KBM-7 (cell line): ENCODE measurements at regions not wholly inside any gene's neighbourhood (a gene's known extent, or its start where the extent isn't known, plus 50 kb on each side); places are given as distances from the start of the nearest gene placed in this dataset.
"Not testable (repeated sequence)": the region's sequence is repeated elsewhere in the genome, so short reads cannot be mapped to it uniquely, and the experiment has no call there.

Experiments
- DNase-seq: peaks from one replicate; pipeline ENCODE4 v3.0.0-alpha.2; 2015
- in situ Hi-C: fragments of 300-500 bp; cut with MboI; formaldehyde crosslinking; loops from 2 replicates; pipeline ENCODE4 v1.14.3; 2020; ENCODE audit warnings: low sequenced_read_pairs, low pct_unique_long_range_greater_than_20kb, mixed read lengths

DNA sequence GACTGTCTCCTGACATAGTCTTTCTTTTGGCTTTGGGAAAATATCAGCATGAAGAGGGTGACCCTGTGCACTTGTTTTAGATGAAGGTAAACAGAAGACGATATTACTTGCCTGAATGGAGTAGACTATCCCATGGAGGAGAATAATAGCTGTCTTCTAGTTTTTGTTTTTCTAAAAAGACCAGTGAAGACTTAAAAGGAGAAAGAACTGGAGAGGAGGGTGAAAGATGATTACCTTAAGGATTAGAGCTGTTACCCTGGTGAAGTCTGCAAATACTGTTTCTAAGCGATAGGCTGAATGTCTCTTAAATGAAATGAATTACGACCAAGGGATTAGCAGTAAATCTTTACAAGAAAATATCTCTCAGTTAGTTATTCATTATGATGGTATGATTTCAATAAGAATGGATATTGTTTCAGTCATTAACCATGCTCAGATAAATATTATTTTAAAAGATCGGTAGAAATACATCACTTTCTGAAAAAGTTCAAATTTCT is 255.6 kb upstream of the FERD3L start:
- DNase-seq = no peak
- in situ Hi-C loops = no loop called here

DNA sequence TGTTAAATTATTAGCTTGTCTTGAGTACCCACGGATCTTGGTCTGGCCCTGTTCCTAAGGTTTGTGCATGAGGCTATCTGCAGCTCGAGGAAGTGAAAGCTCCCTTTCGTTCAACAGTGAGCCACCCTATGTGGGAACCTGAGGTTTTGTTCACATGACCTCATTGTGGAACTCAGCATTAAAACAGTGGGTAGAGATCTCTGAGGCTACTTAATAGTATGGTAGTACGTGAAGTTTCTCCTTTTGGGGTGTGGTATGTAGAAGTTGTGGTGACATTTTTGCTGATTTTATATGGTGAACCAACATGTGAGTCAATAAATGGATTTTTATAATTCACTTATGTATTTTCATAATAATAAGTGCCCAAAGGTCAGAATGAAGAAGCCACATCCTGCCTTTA is 252.7 kb upstream of the FERD3L start:
- in situ Hi-C loops = no loop called here
- DNase-seq = no peak

DNA sequence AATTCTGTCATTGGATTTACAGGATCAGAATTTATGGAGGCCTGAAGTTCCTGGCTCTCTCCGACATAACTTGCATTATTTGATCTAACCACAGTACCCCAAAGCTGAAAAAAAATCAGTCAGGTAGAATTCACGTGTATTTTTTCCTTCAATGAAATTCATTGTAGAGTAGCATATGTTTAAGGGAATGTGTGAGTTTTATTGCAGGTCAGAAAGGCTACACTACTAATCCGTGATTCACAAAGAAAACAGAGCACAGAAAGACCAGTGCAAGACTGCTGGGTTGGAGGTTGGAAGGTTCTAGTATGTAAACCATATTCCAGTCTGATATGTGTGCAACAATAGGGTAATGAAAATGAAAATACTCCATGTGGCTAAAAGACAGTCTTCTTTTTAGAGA is 247.0 kb upstream of the FERD3L start:
- in situ Hi-C loops = no loop called here
- DNase-seq = no peak

DNA sequence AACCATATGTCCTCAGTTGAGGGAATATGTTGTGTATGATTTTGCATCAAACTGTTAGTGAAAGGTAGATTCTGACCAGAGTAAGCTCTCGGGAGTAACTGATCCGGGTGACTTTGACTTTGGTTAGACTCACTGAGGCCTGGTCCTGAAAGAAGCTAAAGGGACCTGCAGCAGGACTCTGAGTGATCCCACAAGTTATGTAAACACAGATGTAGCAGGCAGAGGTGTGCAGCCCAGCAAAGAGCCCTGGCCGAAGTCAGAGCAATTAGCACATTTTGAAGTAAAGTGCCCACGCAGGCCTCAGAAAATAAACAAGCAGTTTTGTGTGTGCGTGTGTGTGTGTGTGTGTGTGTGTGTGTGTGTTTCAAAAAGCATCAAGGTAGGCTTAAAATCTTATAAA is 245.6 kb upstream of the FERD3L start:
- no peak for DNase-seq
- in situ Hi-C loops = no loop called here

DNA sequence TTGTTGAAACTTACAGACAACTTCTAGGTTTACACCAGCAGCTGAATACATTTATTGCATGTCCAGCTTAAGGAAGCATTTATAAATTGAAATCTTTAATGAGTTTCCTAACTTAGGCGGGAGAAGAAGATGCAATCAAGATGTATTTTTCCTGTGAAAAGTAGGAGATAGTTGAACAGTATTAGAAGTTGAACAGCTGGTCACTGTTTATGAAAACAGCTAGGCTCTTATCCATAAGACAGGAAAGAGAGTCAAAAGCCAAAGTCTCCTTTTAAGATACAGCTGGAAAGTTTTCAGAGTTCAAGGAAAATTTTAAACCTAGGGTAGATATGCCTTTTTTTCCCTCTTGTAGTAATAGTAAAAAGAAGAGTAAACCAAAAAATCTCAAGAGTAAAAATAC is 236.1 kb upstream of the FERD3L start:
- no peak for DNase-seq
- in situ Hi-C loops = no loop called here

DNA sequence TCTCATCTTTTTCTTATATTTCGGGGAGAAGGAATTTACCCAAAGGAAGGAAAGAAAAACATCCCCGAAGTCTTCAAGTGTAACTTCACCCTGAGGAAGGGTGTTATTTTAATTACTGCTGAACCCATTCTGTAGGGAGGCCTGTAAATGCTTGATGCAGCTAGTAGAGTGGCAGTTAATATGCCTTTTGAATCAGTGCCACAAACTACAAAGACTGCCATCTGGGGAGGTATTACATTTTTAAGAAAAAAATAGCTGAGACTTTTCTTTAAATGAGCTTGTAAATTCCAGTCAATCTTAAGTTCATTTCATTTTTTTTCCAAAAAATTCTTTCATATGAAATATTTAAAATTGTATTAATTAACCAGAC is 233.1 kb upstream of the FERD3L start:
- no peak for DNase-seq
- in situ Hi-C loops = no loop called here

DNA sequence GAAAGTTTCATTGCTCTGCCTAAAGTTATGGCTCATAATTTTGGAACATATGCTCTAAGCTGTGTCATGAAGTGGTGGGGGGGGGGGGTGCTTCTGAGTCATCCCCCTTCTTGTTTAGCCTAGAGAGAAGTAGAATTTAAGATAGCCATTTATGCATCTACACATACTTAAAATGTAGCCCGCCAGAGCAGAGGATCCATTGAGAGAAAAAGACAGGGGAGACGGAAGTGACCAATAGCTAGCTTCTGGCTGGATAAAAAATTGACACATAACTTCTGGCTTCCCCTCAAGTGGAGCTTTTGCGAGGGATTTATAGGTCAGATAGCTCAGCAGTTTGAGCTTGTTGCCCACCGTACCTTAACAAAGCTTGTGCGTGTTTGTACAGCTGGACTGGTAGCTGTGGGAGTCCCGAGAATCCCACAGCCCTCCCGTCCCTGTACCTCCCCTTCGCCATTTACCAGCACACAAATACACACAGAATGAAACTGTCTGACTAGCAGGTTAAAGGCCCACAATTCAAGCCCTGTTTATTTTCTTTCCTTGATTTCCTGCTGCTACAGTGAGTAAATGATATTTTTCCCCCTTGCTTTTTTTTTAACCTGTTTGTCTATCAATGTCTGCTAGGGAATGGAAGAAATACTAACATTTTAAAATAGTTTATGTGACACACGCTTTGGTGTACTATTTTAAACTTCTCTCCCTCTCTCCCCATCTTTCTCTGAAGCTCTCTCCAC is 232.6 kb upstream of the FERD3L start:
- no peak for DNase-seq
- in situ Hi-C loops = no loop called here

DNA sequence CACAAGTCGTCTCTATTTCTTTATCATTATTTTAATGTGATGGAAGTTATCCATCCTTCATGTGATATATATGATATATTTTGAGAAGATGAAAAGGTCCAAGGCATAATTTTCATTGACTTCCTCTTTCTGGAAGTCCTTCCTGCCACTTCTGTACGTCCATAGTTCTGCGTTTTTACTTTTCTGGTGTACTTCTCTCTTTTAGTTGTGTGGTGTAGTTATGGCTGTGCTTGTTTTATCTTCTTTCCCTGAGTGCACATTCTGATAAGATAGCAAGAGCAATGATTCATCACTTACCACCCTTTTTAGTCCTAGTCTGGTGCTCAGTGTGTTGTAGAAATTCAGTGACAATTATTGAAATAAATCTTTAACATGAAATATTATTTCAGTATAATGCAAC is 231.3 kb upstream of the FERD3L start:
- peak; percentile 18 for DNase-seq
- in situ Hi-C loops = no loop called here

DNA sequence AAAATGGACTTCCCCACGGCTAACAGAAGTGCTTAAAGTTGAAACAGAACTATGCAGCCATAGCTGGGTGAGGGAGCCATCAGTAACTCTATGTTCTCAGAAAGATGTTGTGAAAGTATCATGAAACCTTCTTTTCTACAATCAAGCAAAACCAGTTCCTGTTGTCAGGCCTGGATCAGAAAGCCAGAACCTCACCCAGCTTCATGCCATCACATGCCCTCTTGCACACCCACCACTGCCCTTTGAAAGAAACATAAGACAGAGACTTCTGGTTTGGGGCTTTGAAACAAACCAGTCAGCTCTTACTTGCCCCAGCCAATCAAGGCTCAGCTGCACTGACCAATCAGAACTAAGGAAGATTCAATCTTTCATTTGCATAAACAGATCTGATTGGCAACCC is 230.8 kb upstream of the FERD3L start:
- no peak for DNase-seq
- in situ Hi-C loops = no loop called here

DNA sequence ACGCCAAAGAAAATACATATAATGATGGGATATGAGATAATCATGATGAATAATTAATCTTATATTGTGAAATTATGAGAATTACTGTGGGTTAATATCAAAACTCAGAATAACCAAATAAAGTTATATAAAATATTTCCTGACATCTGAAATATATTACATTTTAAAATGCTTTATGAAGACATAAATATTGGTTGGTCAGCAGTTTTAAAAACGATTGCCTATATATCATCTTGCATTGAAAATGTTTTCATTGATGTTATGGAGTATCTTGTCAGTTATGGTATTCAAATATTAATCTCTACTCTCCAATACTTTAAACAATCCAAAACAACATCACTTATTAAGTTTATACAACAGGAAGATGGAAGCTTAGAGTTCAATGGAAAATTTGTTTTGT is 228.1 kb upstream of the FERD3L start:
- DNase-seq = no peak
- in situ Hi-C loops = no loop called here

DNA sequence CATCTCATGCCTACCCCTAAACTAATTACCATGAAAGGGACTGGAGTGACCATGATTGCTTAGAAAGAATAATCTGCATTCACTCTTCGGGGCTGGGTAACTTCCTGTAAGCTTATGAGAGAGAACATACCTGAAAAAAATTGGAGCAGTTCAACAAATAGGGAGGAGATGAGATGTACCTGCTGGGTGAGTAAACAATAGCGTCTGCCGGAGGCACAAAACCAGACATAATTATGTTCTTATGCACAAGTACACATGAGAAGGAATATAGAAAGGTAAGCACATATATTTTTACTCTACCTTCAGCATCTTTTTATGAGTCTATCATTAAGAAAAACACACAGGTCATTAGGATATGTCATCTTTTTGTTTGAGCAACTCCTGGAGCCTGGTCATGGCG is 224.6 kb upstream of the FERD3L start:
- no peak for DNase-seq
- in situ Hi-C loops = no loop called here

DNA sequence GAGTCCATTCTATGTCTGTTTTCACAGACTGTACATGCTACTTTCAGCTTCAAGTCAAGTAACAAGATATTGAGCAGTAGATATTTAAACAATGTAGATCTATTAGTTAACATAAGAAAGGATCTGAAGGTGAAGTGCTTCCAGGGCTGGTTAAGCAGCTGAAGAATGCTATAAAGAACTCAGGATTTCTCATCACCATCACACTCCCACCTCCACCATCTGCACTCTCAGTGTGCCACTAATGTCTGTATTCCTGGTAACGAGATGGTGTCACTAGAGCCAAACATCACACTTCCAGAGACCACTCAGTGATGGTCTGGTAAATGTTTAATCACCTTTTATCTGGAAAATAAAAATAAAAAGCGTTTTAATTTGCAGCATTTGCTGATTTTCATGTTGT is 224.0 kb upstream of the FERD3L start:
- in situ Hi-C loops = no loop called here
- DNase-seq = no peak

DNA sequence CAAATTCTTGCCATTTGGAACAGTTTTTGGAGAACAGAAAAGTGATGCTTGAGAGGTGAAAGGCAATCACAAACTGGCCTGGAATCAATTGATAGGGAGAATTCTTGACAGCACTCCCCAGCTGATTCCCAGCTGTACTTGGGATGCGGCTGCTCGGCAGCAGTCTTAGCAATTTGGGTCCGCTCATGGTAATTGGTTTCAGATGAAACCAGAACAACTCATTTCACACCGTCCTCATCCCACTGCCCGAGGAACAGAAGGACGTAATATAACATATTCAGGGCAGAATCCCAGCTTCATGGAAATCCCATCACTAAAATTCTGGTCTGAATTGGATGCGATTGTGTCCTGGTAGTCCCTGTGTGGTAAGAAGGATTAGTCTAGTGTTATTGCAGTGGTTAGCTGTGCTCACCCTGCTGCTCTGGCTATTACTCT is 223.3 kb upstream of the FERD3L start:
- in situ Hi-C loops = no loop called here
- DNase-seq = no peak

DNA sequence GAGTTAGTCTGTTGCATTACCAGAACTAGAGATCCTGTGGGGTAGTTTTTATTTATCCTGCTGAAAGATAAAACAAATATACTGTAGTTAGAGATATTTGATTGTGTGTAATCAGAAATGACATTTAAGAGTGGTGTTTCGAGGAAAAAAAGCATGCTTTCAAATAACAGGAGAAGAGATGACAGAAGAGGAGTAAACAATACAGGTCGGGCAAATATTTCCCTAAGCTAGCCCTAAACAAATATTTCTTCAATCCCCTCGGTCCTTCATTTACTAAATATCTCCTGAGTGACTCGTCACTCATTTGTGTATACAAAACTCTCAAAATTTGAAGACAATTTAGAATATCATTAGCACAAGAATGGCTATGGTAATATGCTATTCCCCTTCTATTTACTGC is 219.7 kb upstream of the FERD3L start:
- in situ Hi-C loops = no loop called here
- no peak for DNase-seq

DNA sequence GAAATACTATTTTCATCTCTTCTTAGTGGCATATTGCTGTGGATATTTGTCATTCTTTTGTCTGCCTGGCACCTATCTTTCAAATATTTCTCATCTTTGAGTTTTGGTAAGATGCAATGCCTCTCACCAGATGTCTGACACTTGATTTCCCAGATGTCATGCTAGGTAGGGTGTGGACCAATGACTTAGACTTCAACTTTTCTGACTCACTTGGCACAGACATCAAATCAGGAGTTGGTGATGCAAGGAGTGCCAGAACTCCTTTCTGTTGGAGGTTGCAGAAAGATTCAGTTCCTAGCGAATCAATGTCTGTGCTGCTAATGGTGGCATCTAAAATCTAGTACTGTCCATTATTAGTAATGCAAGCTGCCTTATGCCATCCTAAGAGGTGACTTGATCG is 216.9 kb upstream of the FERD3L start:
- no peak for DNase-seq
- in situ Hi-C loops = no loop called here

DNA sequence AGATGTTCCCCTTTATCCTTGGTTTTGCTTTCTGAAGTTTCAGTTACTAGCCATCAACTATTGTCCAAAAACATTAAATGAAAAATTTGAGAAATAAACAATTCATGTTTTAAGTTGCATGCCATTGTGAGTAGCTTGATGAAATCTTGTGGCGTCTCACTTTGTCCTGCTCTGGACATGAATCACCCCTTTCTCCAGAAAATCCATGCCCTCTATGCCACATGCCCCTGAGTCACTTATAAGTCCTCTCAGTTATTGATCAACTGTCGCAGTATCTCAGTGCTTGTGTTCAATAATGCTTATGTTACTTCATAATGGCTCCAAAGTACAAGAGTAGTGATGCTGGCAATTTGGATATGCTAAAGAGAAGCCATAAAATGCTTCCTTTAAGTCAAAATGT is 208.0 kb upstream of the FERD3L start:
- no peak for DNase-seq
- in situ Hi-C loops = no loop called here

DNA sequence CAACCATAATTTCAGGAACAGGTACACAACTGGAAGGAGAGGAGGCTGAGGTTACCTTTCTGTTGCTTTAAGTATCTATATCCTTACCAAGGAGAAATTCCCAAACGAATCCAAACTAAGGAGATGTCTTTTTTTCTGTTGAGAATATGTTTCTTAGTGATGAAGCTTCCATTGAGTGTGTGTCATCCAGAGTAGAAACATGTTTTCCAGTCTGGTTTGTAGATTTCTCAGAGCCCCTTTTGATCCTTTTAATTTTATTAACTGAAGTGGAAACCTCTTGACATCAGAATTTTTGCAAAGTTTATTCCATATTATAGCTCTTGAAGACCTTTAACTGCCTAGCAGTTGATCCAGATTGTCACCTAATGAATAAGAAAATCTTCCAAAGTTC is 207.1 kb upstream of the FERD3L start:
- no peak for DNase-seq
- in situ Hi-C loops = no loop called here

DNA sequence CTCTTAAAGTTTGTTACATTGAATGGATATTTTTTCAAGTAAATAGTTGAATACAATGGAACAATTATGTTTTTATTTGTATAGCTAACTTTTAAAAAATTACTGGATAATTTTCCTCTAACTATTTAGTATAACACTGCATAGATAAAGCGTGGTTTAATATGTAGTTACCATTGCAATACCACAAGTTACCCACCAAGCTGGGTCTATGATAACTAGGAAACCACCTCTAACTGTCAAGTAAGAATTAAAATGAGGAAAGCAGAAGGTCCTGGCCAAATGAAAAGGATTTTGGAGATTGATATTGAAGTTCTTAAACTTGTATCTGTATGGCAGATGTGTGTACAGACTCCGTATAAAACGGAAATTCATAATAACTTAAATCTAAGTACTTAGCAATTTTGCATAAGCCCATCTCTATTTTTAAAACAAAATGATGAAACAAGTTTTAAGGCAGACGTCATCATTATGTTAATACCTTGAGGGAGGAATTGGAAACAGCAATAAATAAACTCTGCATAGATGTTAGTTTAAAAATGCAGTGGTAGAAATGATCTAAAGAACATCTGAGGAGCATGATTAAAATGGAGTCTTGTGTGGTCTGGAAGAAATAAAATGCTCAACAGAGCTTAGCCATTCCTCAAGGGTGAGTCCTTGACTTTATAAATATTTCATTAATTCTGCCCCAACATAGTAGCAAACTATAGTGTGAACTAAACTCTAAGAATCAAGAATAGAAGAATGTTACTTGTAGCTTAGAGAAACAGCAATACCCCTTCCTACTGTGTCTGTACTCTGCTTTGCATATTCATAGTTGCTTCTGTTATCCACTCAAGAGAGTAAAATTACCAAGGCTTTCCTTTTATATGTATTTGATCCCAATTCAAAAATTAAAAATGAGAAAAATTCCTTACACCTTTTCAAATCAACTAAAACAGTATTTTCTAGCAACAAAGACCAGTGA is 206.4 kb upstream of the FERD3L start:
- in situ Hi-C loops = no loop called here
- DNase-seq = no peak

DNA sequence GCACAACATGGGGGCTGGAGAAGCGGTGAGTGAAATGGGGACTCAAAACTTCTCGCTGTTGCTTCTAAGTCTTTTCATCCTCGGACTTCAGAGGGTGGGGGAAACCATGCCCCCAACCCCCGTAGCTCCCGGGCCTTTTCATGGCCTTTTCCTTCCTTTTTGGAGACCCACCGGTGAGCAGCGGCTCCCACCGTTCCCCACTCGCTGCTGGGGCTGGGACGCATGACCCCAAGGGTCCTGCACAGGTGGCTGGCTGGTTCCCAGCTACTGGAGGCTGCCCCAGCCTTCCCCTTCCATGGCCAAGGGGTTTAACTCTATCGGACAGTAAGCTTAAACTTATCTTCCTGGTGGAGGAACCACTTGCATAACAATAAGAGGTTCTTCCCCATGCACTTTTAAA is 194.3 kb upstream of the FERD3L start:
- DNase-seq = no peak
- in situ Hi-C loops = no loop called here

DNA sequence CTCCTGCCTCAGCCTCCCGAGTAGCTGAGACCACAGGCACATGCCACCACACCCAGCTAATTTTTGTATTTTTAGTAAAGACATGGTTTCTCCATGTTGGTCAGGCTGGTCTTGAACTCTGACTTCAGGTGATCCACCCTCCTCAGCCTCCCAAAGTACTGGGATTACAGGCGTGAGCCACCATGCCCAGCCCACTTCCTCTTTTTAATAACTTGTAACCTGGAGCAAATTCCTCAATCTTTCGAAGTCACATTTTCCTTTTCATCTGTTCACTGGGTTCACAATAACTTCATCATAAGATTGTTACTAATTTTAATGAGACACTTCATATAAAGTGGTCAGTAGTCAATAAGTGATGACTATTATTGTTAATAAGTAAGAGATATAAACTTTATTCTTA is 193.3 kb upstream of the FERD3L start:
- DNase-seq, in situ Hi-C loops: not testable (repeated sequence)
